ENCODE measurements at regions not wholly inside any gene's neighbourhood (a gene's known extent, or its start where the extent isn't known, plus 50 kb on each side); places are given as distances from the start of the nearest gene placed in this dataset.
A peak's percentile ranks its signal among the peaks of the same experiment; 100 is the strongest.

GRCh38 chr16:86663685-86664521, 85.6 kb downstream of the FOXL1 start:
- no peak for DNase-seq (ENCODE audit: low read depth in 1 of 2, low spot score in 1 of 2)

DNA sequence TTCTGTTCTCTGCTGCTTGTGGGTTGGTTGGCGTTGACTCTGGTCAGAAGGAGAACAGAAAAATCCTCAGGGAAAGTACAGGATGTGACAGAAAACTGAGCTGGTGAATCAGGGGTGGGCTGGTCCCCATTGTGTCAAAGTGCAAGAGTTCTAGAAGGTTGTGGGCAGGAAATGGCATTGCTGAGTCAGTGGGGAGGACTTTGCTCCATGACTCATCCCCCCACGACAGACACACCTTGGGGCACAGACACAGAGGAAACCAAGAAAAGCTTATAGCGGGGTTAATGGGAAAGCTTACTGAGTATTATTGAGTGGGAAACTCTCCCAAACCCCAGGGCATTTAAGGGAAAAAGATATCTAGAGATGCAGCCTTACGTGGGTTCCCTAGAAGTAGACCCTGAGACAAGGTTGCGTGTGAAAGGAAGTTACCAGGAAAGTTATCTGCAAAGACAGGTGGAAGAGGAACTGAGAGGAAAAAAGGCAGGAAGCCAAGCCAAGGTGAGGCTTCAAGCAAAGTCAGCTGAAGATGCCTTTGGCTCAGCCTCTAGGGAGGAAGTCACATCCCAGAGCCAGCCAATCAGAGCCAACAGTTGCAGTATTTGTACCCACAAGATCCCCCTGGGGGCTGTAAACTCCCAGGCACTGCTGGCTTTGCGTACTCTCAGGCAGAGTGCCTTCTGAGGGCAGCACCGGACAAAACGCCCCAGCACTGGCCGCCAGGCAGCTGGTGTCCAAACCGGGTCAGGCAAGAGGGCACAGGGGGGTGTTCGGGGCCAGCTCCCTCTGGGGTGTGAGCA, 86.4 kb downstream of the FOXL1 start:
- DNase-seq (ENCODE audit: low read depth in 1 of 2, low spot score in 1 of 2) = peak in 1 of 2 donors; percentile 5

- DNase-seq (ENCODE audit: low read depth in 1 of 2, low spot score in 1 of 2) = no peak
Measured at GRCh38 chr16:86665319-86665675, 86.9 kb downstream of the FOXL1 start.

- DNase-seq (ENCODE audit: low read depth in 1 of 2, low spot score in 1 of 2) = no peak
Measured at GRCh38 chr16:86665929-86666328, 87.6 kb downstream of the FOXL1 start.

DNA sequence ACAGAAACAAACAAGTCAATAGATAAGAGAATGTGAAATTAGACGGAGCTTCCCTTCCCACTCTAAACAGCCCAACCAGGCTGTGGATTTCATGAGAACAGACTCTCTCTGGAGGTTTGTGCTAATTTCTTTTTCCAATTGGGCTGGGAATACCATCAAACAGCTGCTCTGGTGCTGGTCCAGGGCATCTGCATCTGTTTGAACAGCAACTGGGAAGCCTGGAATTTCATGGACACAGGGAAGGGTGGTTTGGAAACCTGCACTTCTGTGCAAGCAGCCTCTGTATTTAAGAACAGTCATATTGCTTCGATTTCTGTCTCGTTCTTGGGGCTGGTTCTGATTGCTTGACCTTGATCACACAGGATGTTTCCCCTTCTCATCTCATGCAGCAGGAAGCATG, 88.7 kb downstream of the FOXL1 start:
- DNase-seq (ENCODE audit: low read depth in 1 of 2, low spot score in 1 of 2) = no peak

- no peak for DNase-seq (ENCODE audit: low read depth in 1 of 2, low spot score in 1 of 2)
Measured at GRCh38 chr16:86668136-86668910, 90.0 kb downstream of the FOXL1 start.

- no peak for DNase-seq (ENCODE audit: low read depth in 1 of 2, low spot score in 1 of 2)
Measured at GRCh38 chr16:86669285-86669805, 91.0 kb downstream of the FOXL1 start.

DNA sequence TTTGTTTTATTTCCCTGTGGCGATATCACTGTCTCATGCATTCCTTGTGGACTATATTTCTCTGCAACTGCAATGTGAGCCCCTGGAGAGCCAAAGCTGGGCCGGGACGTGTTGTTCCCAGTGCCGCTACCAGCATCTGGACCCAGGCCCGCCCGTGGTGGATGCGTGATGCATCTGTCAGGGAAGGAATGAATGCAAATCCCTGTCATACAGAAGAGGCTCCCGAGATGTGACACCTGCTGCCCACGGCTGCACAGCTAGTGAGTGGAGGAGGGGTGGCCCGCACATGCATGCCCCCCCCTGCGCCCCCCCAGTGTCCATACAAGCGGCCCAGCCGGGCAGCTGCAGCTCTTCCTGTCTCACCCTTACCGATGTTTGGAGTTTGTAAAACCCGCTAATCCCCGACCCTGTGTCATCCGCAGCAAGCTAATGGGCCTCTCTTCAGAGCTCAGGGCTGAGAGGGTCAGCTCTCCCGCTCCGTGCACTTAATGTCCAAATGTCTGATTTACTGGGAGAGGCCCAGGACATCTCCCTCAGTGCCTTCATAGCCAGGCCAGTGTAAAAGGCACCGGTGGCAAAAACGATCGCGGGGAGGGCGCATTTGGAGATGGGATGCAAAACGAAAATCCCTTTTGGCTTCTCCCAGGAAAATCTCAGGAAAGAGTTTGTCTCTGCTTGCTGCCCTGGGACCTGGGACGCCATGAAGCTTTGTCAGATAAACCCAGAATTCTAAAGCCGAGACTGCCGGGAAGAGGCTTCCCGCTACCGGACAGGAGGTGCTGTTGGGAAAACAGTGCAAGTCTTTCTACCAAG, 91.8 kb downstream of the FOXL1 start:
- DNase-seq (ENCODE audit: low read depth in 1 of 2, low spot score in 1 of 2) = no peak

- no peak for DNase-seq (ENCODE audit: low read depth in 1 of 2, low spot score in 1 of 2)
Measured at GRCh38 chr16:86670750-86671234, 92.4 kb downstream of the FOXL1 start.

GRCh38 chr16:86671486-86672178, 93.3 kb downstream of the FOXL1 start:
- DNase-seq (ENCODE audit: low read depth in 1 of 2, low spot score in 1 of 2) = no peak

GRCh38 chr16:86672179-86672863, 94.0 kb downstream of the FOXL1 start:
- DNase-seq (ENCODE audit: low read depth in 1 of 2, low spot score in 1 of 2) = no peak

GRCh38 chr16:86673090-86673955, 95.0 kb downstream of the FOXL1 start:
- no peak for DNase-seq (ENCODE audit: low read depth in 1 of 2, low spot score in 1 of 2)

- no peak for DNase-seq (ENCODE audit: low read depth in 1 of 2, low spot score in 1 of 2)
Measured at GRCh38 chr16:86673956-86674453, 95.7 kb downstream of the FOXL1 start.

DNA sequence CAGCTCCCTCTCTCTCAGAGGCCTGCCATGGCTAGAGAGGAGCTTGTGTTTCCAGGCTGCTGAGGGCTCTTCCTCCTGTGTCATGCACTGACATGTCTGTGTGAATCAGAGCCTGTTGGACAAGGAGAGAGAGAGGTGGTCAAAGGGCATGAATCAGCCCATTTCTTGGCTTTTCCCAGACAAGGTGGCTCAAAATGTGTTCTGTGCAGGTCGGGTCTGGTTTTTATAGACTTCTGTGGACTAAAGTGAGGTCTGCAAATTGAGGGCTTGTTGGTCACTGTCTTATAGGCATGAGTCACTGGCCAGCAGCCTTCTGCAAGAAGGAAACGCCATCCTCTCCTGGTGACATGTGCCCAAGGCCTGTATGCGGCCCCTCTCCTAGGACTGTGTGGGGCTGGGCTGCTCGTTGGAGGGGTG, 97.9 kb downstream of the FOXL1 start:
- DNase-seq (ENCODE audit: low read depth in 1 of 2, low spot score in 1 of 2) = no peak

DNA sequence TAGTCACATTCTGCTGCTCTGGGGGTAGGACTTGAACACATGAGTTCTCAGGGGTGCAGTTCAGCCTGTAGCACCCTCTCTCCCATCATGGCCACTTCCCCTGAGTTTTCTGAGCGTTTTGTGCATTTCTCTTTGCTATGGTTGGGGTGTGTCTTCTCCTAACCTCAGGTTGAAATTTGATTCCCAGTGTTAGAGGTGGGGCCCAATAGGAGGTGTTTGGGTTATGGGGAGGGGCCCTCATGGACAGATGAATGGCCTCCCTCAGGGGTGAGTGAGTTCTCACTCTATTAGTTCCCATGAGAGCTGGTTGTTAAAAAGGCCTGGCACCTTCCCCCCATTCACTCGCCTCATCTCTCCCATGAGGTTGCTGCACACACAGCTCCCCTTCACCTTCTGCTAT, 101.1 kb downstream of the FOXL1 start:
- DNase-seq (ENCODE audit: low read depth in 1 of 2, low spot score in 1 of 2) = no peak

DNA sequence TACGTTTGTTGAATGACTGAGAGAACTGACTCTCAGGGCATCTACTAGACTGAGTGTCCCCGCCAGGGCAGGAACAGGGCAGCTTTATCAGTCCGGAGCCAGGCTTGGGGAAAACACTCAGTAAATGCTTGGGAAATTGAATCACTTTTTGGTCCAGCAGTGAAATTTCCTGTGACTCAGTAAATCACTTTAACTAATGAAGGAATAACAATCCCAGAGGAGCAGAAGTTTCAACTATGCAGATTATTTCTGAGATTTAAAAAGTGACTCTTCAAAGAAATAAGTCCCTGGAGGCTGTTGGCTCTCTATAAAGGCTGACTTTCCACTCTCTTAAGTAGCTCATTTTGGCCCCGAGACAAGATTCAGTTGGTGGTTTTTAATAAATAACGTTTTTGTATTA, 101.8 kb downstream of the FOXL1 start:
- no peak for DNase-seq (ENCODE audit: low read depth in 1 of 2, low spot score in 1 of 2)

- no peak for DNase-seq (ENCODE audit: low read depth in 1 of 2, low spot score in 1 of 2)
Measured at GRCh38 chr16:86680661-86681030, 102.3 kb downstream of the FOXL1 start.
